Calu3 (cell line): ENCODE measurements at regions not wholly inside any gene's neighbourhood (a gene's known extent, or its start where the extent isn't known, plus 50 kb on each side); places are given as distances from the start of the nearest gene placed in this dataset.

Experiments used
- BruUV-seq: library from RNA; stranded (reverse); fragments of 400-500 nt; replicated peaks from 2 replicates; lab custom pipeline; 2021; lab: Mats Ljungman, UMichigan
- CTCF ChIA-PET: fragments of 300-600 bp; sonication (Branson Sonifier 250); formaldehyde crosslinking; loops from one replicate; lab custom pipeline; 2022; ENCODE audit warnings: antibody characterized with exemption; lab: Charles Lee
- DNase-seq: peaks from one replicate; pipeline ENCODE4 v3.0.0; 2022
- H3K27ac Mint-ChIP-seq: one replicate; pipeline ENCODE4 v1.8.0; 2022; ENCODE audit warnings: mixed read lengths; ENCODE audit not compliant: unreplicated experiment
- H3K27me3 Mint-ChIP-seq: one replicate; pipeline ENCODE4 v1.8.0; 2022; ENCODE audit warnings: mixed read lengths; ENCODE audit not compliant: unreplicated experiment
- H3K36me3 Mint-ChIP-seq: one replicate; pipeline ENCODE4 v1.8.0; 2022; ENCODE audit warnings: mild to moderate bottlenecking, moderate library complexity, mixed read lengths; ENCODE audit not compliant: insufficient read depth, unreplicated experiment
- H3K4me1 Mint-ChIP-seq: one replicate; pipeline ENCODE4 v1.8.0; 2022; ENCODE audit warnings: mild to moderate bottlenecking, low read depth, mixed read lengths; ENCODE audit not compliant: unreplicated experiment
- H3K4me3 Mint-ChIP-seq: one replicate; pipeline ENCODE4 v1.8.0; 2022; ENCODE audit warnings: mild to moderate bottlenecking, low read depth, moderate library complexity, mixed read lengths; ENCODE audit not compliant: unreplicated experiment
- H3K9me3 Mint-ChIP-seq: one replicate; pipeline ENCODE4 v1.8.0; 2022; ENCODE audit warnings: low read depth, mixed read lengths; ENCODE audit not compliant: unreplicated experiment
- intact Hi-C: fragments of 100-400 bp; cut with micrococcal nuclease; formaldehyde crosslinking; loops from one replicate; pipeline ENCODE4 v1.10.0; 2022; ENCODE audit not compliant: unreplicated experiment
- TF ChIP-seq, protein P1 (sequence below): fragments of 200-600 bp; IDR thresholded peaks from one replicate; pipeline ENCODE4 v1.8.0; 2022; ENCODE audit warnings: antibody characterized with exemption; ENCODE audit not compliant: unreplicated experiment

DNA sequence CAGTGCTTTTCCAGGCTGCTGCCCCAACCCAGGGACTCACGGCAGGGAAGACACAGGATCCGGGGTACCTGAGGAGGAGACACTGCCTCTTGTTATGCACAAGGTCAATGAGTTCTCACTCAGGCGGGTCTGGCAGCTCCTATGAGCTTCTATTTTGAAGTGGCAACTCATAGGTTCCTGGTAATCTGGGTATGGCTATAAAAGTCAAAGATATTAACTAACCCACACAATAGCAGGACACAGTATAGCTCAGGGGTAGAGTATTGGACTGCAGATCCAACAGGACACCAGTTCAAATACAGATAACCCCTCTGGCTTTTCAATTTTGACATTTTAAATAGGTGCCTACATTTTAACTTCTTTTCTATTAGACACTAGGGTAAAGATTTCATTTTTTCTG is 130.3 kb upstream of the ZNF746 start:
- H3K27me3 Mint-ChIP-seq: peaks cover 27% of the 10 kb centered on the region
- CTCF ChIA-PET: no interaction called here

GRCh38 chr7:149626972-149627371 is 129.4 kb upstream of the ZNF746 start:
- no peak for DNase-seq
- Mint-ChIP-seq H3K36me3 (peaks cover 18% of the 10 kb centered on the region), H3K27ac (no peak overlapping the region), H3K9me3 (no peaks in the 10 kb centered on the region), H3K4me3 (no peak overlapping the region), H3K27me3 (peaks cover 27% of the 10 kb centered on the region), H3K4me1 (no peaks in the 10 kb centered on the region)
- CTCF ChIA-PET: no interaction called here
- intact Hi-C loops: loop anchor here (5.0 to 10.0 kb wide), 2 partner anchors 115 to 202 kb away; no protein-coding TSS in a partner anchor
- TF ChIP-seq, protein P1, sequence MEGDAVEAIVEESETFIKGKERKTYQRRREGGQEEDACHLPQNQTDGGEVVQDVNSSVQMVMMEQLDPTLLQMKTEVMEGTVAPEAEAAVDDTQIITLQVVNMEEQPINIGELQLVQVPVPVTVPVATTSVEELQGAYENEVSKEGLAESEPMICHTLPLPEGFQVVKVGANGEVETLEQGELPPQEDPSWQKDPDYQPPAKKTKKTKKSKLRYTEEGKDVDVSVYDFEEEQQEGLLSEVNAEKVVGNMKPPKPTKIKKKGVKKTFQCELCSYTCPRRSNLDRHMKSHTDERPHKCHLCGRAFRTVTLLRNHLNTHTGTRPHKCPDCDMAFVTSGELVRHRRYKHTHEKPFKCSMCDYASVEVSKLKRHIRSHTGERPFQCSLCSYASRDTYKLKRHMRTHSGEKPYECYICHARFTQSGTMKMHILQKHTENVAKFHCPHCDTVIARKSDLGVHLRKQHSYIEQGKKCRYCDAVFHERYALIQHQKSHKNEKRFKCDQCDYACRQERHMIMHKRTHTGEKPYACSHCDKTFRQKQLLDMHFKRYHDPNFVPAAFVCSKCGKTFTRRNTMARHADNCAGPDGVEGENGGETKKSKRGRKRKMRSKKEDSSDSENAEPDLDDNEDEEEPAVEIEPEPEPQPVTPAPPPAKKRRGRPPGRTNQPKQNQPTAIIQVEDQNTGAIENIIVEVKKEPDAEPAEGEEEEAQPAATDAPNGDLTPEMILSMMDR: no peak
- BruUV-seq: no TSS peak

More for the DNA sequence above, 130.3 kb upstream of the ZNF746 start:
- no TSS peak for BruUV-seq
- Mint-ChIP-seq H3K9me3 (no peaks in the 10 kb centered on the region), H3K36me3 (peaks cover 18% of the 10 kb centered on the region), H3K4me1 (no peaks in the 10 kb centered on the region), H3K4me3 (no peak overlapping the region), H3K27ac (no peak overlapping the region)
- DNase-seq: no peak
- TF ChIP-seq, protein P1: no peak
- intact Hi-C loops: loop anchor here (5.0 to 10.0 kb wide), 2 partner anchors 114 to 203 kb away; no protein-coding TSS in a partner anchor

GRCh38 chr7:149625947-149626392 is 128.4 kb upstream of the ZNF746 start:
- H3K27ac Mint-ChIP-seq: no peak overlapping the region

GRCh38 chr7:149625340-149625946 is 127.8 kb upstream of the ZNF746 start:
- TF ChIP-seq, protein P1: peak; percentile 65
- intact Hi-C loops: loop anchor here (5.0 to 10.0 kb wide), 2 partner anchors 117 to 201 kb away; no protein-coding TSS in a partner anchor
- peak; percentile 74 for DNase-seq
- no peaks in the 10 kb centered on the region for H3K9me3 Mint-ChIP-seq
- no TSS peak for BruUV-seq
- peak overlapping the region; percentile 96 for H3K4me3 Mint-ChIP-seq
- H3K27ac Mint-ChIP-seq: no peak overlapping the region
- CTCF ChIA-PET: interaction anchor here (0.8 to 1.1 kb wide), 3 partner anchors 27 to 117 kb away, joined by 3 to 4 read pairs (median 4); no protein-coding TSS in a partner anchor
- no peaks in the 10 kb centered on the region for H3K4me1 Mint-ChIP-seq
- H3K27me3 Mint-ChIP-seq: peaks cover 27% of the 10 kb centered on the region
- peaks cover 29% of the 10 kb centered on the region for H3K36me3 Mint-ChIP-seq

More at GRCh38 chr7:149625947-149626392, 128.4 kb upstream of the ZNF746 start:
- H3K4me3 Mint-ChIP-seq: no peak overlapping the region
- no peaks in the 10 kb centered on the region for H3K9me3 Mint-ChIP-seq
- H3K36me3 Mint-ChIP-seq: peaks cover 27% of the 10 kb centered on the region
- TF ChIP-seq, protein P1: no peak
- BruUV-seq: no TSS peak
- no peak for DNase-seq
- H3K4me1 Mint-ChIP-seq: no peaks in the 10 kb centered on the region
- peaks cover 27% of the 10 kb centered on the region for H3K27me3 Mint-ChIP-seq
- CTCF ChIA-PET: interaction anchor here (0.8 to 1.1 kb wide), 2 partner anchors 27 to 36 kb away, joined by 3 to 4 read pairs; no protein-coding TSS in a partner anchor
- intact Hi-C loops: loop anchor here (5.0 to 10.0 kb wide), 2 partner anchors 116 to 201 kb away; no protein-coding TSS in a partner anchor
